Breast epithelium (tissue), 3 donors: ENCODE measurements at regions not wholly inside any gene's neighbourhood (a gene's known extent, or its start where the extent isn't known, plus 50 kb on each side); places are given as distances from the start of the nearest gene placed in this dataset.

Source experiments
- POLR2A ChIP-seq: fragments of 450-650 bp; IDR thresholded peaks from one replicate; pipeline ENCODE4 v1.6.1; 2016; ENCODE audit warnings: antibody characterized with exemption, mild to moderate bottlenecking, moderate library complexity
- POLR2AphosphoS5 ChIP-seq, 3 donors: sonication (generic); formaldehyde crosslinking; IDR thresholded peaks; one replicate each; pipeline ENCODE4 v1.6.1; 2017; ENCODE audit warnings: antibody characterized with exemption in 3 of 3
- TF ChIP-seq, protein P1 (sequence below), 3 donors: fragments of 450-650 bp; IDR thresholded peaks; one replicate each; pipeline ENCODE4 v1.5.1; 2016 to 2017; ENCODE audit warnings: antibody characterized with exemption in 3 of 3, mild to moderate bottlenecking in 3 of 3, moderate library complexity in 3 of 3

DNA sequence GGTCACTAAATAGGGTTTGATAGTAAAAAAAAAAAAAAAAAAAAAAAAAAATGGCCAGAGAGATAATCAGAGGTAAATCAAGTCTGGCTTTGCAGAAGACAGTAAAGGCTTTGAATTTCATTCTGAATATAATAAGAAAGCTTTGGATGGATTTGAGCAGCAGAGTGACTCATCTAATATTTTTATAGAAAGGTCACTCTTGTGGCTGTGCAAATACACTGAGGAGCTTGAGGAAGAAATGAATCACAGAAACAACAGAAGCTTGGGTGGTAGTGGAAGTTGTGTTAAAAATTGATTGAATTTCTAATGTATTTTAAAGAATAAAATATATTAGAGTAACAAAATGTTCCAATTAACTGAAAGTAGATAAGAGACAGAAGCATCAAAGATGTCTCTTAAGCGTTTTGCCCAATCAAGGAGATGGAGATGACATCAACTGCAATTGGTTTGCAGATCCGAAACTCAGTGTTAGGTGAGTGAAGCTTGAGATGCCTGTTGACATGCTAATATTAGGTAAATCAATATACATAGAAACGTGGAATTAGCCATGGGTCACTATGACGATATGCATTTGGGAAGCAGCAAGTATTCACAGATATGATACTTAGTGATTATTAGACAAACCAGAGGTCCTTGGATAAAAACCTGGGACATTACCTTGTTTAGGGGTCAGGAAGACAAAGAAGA lies 280.5 kb downstream of the GPM6A start:
- TF ChIP-seq POLR2A (no peak), POLR2AphosphoS5 (IDR thresholded peaks at IDR 0.05) (no peak)
- TF ChIP-seq, protein P1, sequence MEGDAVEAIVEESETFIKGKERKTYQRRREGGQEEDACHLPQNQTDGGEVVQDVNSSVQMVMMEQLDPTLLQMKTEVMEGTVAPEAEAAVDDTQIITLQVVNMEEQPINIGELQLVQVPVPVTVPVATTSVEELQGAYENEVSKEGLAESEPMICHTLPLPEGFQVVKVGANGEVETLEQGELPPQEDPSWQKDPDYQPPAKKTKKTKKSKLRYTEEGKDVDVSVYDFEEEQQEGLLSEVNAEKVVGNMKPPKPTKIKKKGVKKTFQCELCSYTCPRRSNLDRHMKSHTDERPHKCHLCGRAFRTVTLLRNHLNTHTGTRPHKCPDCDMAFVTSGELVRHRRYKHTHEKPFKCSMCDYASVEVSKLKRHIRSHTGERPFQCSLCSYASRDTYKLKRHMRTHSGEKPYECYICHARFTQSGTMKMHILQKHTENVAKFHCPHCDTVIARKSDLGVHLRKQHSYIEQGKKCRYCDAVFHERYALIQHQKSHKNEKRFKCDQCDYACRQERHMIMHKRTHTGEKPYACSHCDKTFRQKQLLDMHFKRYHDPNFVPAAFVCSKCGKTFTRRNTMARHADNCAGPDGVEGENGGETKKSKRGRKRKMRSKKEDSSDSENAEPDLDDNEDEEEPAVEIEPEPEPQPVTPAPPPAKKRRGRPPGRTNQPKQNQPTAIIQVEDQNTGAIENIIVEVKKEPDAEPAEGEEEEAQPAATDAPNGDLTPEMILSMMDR (IDR thresholded peaks at IDR 0.05) = no peak
